ENCODE measurements at regions not wholly inside any gene's neighbourhood (a gene's known extent, or its start where the extent isn't known, plus 50 kb on each side); places are given as distances from the start of the nearest gene placed in this dataset.

DNA sequence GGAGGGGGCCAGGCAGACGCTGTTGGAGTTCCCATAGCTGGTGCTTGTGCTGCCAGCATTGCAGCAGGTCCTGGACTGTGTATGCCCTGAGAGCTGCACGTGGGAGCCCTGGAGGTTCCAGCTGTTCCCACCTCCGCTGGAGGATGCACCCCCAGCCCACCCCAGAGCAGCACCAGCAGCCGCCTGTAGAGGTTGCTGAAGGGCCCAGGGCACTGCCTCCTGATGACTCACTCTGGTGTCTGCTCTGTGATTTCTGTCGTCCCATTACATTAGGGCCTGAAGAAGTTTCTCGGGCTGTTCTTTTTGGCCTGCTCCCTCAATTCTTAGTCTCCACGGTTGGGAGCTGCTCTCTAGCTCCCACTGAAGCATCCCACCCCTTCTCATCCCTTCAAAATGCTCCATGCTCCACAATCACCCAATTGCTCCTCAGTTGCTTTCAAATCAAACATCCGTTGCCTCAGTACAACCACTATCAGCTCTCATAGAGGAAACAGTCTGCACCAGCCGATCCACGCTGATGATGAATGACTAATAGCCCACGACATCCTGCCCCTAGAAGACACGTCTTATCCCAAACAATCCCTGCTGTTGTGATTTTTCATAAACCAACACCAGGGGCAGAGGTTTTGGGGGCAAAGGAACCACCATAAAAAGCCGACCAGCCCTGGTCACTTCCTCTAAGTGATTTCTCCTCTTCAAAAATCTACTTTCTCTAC, 65.2 kb upstream of the RNF152 start:
- Mint-ChIP-seq H3K9me3 (ENCODE audit: low read depth) (no peaks in the 10 kb centered on the region), H3K36me3 (no peaks in the 10 kb centered on the region), H3K27me3 (peaks cover 55% of the 10 kb centered on the region), H3K27ac (no peak overlapping the region), H3K4me1 (peaks cover 5% of the 10 kb centered on the region), H3K4me3 (no peak overlapping the region)
- CTCF ChIA-PET, result no interaction called here
- no peak for DNase-seq
- ATAC-seq, result no peak

DNA sequence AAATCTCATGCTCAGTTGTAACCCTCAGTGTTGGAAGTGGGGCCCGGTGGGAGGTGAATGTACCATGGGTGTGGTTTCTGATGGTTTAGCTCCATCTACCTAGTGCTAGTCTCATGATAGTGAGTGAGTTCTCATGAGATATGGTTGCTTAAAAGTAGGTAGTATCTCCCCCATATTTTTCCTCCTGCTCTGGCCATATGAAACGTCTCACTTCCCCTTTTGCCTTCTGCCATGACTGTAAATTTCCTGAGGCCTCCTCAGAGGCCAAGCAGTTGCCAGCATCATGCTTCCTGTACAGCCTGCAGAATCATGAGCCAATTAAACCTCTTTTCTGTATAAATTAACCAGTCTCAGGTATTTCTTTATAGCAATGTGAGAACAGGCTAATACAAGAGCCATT, 62.8 kb upstream of the RNF152 start:
- no peak for DNase-seq
- H3K27me3 Mint-ChIP-seq, result peaks cover 68% of the 10 kb centered on the region
- CTCF ChIA-PET, result no interaction called here
- H3K9me3 Mint-ChIP-seq (ENCODE audit: low read depth), result no peaks in the 10 kb centered on the region
- no peak for ATAC-seq
- no peak overlapping the region for H3K4me3 Mint-ChIP-seq
- H3K4me1 Mint-ChIP-seq, result peaks cover 18% of the 10 kb centered on the region
- H3K36me3 Mint-ChIP-seq, result no peaks in the 10 kb centered on the region
- H3K27ac Mint-ChIP-seq, result no peak overlapping the region

DNA sequence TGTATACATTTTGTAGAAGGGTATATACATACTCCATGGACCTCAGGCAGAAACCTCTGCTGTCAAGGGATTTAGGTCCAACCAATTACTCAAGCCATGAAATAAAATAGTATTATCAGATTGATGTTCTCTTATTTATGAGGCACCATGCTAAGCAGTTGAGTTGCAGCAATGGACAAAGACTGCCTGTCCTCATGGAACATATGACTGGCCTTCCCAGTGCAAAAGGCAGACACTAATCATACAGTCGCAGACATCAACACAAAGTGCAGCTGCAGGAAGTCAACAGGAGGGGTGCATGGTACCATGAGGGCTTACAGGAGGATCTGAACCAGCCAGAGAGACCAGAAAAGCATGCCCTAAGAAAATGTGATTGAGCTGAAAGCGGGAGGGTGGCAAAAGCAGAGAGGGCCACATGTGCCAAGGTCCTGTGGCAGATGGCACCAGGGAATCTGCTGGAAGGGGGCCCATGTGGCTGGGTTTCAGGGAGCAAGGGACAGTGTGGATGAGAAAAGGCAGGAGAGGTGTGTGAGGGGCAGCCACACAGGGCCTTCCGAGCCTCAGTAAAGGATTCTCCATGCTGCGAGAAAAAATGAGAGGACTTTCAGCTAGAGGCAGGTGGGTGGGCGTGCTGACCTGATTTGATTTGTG, 61.4 kb upstream of the RNF152 start:
- H3K9me3 Mint-ChIP-seq (ENCODE audit: low read depth), result no peaks in the 10 kb centered on the region
- ATAC-seq (no peak), DNase-seq (no peak)
- peaks cover 75% of the 10 kb centered on the region for H3K27me3 Mint-ChIP-seq
- no peak overlapping the region for H3K27ac Mint-ChIP-seq
- CTCF ChIA-PET, result no interaction called here
- peaks cover 18% of the 10 kb centered on the region for H3K4me1 Mint-ChIP-seq
- H3K36me3 Mint-ChIP-seq, result no peaks in the 10 kb centered on the region
- H3K4me3 Mint-ChIP-seq, result no peak overlapping the region

DNA sequence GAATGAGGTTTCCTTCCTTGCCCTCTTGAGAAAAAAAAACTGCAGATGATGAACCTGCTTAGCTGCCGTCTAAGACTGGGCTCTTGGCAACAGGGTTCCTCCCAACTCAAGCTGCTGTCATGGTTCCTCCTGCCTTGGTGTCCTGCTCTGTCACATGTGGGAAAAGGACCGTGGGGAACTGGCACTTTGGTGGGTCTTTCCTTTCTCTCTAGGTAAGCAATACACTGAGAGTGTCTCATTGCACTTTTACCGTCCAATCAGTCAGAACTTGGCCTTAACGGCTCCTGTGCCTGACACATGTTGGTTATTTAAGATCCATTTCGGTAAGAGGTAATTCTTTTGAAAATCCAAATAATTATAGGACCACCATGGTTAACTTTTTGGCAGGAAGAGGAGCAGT, 60.8 kb upstream of the RNF152 start:
- H3K9me3 Mint-ChIP-seq (ENCODE audit: low read depth), result no peaks in the 10 kb centered on the region
- H3K4me3 Mint-ChIP-seq, result no peak overlapping the region
- no peak for ATAC-seq

DNA sequence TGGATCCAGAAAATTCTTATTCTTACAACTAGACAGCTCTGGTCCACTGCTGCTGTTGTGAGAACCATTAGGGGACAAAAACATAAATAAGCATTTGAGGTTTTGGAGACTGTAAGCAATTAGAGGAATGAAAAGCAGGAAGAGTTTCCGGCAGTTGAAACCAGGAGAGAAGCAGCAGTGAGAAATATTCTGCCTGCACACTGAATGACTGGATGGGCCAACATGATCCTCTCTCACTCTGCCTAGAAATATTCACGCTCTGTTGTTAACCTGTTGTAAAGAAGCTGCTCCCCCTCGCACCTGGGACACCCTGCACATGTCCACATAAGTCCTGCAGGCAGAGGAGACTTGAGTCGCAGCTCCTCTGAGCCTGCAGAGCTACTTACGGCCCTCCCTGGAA, 60.4 kb upstream of the RNF152 start:
- H3K27me3 Mint-ChIP-seq, result peaks cover 75% of the 10 kb centered on the region
- no peak overlapping the region for H3K27ac Mint-ChIP-seq

More for the DNA sequence above, 60.8 kb upstream of the RNF152 start:
- Mint-ChIP-seq H3K27me3 (peaks cover 77% of the 10 kb centered on the region), H3K27ac (no peak overlapping the region), H3K4me1 (peaks cover 18% of the 10 kb centered on the region), H3K36me3 (no peaks in the 10 kb centered on the region)
- CTCF ChIA-PET, result no interaction called here
- DNase-seq, result no peak

DNA sequence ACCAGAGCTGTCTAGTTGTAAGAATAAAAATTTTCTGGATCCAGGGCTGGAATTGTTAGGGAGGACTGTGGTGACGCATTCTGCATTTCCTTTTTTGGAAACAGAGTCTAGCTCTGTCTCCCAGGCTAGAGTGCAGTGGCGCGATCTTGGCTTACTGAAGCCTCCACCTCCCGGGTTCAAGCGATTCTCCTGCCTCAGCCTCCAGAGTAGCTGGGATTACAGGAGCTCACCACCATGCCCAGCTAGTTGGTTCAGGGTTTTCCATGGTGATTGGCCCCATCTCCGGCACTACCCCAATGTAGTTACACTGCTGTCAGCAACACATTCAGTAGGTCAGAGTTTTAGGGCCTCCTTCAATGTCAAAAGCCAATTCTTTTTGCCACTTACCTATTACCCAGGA, 58.6 kb upstream of the RNF152 start:
- peaks cover 86% of the 10 kb centered on the region for H3K27me3 Mint-ChIP-seq
- H3K4me1 Mint-ChIP-seq, result peaks cover 16% of the 10 kb centered on the region
- H3K27ac Mint-ChIP-seq, result no peak overlapping the region
- no peak for DNase-seq
- no peak overlapping the region for H3K4me3 Mint-ChIP-seq
- no peak for ATAC-seq
- CTCF ChIA-PET, result no interaction called here
- no peaks in the 10 kb centered on the region for H3K9me3 Mint-ChIP-seq (ENCODE audit: low read depth)
- no peaks in the 10 kb centered on the region for H3K36me3 Mint-ChIP-seq

More for the DNA sequence above, 60.4 kb upstream of the RNF152 start:
- H3K36me3 Mint-ChIP-seq, result no peaks in the 10 kb centered on the region
- CTCF ChIA-PET, result no interaction called here
- no peaks in the 10 kb centered on the region for H3K9me3 Mint-ChIP-seq (ENCODE audit: low read depth)
- H3K4me3 Mint-ChIP-seq, result no peak overlapping the region
- DNase-seq (no peak), ATAC-seq (no peak)
- H3K4me1 Mint-ChIP-seq, result peaks cover 18% of the 10 kb centered on the region

DNA sequence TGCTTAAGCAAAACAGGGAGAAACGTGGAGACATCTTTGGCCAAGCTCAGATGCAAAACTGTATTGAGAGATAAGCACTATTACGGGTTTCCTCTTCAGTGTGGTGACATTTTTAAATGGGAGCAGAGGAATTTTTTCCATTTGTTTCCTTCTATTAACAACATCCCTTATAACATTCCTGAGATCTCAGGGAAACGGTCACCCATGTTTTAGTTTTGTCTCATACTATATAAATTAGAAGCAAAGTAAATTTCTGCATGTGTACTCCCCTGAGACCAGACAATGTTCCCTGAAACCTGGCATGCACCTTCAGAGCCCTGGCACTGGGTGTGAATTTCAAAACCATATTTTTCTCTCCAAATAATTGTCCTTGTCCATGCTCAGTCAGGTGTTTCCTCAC, 57.6 kb upstream of the RNF152 start:
- no peaks in the 10 kb centered on the region for H3K36me3 Mint-ChIP-seq
- ATAC-seq (no peak), DNase-seq (no peak)
- H3K4me3 Mint-ChIP-seq, result no peak overlapping the region
- no peaks in the 10 kb centered on the region for H3K9me3 Mint-ChIP-seq (ENCODE audit: low read depth)
- peaks cover 78% of the 10 kb centered on the region for H3K27me3 Mint-ChIP-seq
- peaks cover 16% of the 10 kb centered on the region for H3K4me1 Mint-ChIP-seq
- no peak overlapping the region for H3K27ac Mint-ChIP-seq
- CTCF ChIA-PET, result no interaction called here

DNA sequence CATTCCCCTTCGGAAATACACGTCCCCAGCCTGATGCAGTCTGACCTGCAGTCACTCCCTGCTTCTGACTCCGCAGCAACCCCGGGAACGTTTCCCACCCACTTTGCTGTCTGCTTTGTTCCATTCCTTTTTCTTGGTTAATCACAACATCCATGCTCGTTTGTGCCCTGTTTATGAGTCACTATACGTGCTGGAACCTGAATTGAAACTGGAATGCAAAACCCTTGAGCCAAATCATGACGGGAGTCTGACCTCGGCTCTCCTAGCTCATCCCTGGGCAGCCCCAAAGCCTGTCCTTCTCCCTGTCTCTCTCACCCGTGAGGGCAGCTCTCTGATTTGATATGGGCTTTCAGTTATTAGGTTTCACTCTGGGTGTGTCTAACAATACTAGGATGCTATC, 57.1 kb upstream of the RNF152 start:
- DNase-seq (no peak), ATAC-seq (no peak)
- Mint-ChIP-seq H3K36me3 (no peaks in the 10 kb centered on the region), H3K4me3 (no peak overlapping the region), H3K9me3 (ENCODE audit: low read depth) (no peaks in the 10 kb centered on the region), H3K27ac (no peak overlapping the region), H3K4me1 (peaks cover 16% of the 10 kb centered on the region), H3K27me3 (peaks cover 77% of the 10 kb centered on the region)
- CTCF ChIA-PET, result no interaction called here

DNA sequence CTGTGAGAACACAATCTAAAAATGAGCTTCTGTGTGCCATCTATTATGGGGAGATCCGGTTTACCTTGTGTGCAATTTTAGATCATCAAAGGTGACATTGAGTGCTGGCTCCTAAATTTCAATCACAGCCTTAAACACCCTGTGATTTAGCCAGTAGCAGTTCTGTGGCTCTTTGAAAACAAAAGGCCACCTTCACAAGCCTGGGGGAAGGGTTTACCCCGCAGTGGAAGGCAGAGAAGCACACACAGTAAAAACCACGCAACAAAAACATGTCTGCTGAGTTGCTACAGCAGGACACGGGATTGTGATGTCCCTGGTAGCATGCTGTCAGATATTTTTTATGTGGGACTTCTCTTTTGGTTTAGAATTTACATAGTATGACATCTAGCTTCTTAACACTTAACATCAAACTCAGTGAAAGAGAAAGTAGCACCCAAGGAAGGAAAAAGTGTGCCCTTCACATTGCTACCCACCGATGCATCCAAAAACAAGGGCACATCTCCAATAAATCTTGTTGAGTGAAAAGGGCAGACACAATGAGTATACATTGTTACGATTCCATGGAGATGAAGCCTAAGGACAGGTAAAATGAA, 56.1 kb upstream of the RNF152 start:
- ATAC-seq (no peak), DNase-seq (no peak)
- Mint-ChIP-seq H3K27me3 (peaks cover 79% of the 10 kb centered on the region), H3K9me3 (ENCODE audit: low read depth) (no peaks in the 10 kb centered on the region), H3K4me1 (peaks cover 16% of the 10 kb centered on the region), H3K4me3 (no peak overlapping the region), H3K27ac (no peak overlapping the region), H3K36me3 (no peaks in the 10 kb centered on the region)
- CTCF ChIA-PET, result no interaction called here

DNA sequence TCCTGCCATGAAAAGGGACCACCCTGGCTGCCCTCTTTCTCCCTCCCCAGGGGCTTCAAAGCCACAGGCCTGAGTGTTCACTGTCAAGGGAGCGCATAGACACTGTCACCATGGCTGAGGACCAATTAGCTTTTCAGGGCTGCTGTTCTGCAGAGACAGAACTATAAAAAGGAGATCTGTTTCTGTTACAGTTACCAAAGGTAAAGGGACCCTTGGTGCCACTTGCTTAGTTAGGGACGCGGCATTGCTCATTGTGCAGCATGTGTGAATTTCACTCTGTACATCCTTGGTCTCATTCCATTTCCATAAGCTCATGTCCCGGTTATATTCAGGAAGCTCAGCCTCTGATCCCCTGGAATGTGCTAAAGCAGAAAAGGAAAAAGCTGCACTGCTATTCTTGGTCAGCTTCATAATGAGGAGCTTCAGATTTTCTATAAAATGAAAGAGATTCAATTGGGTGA, 55.5 kb upstream of the RNF152 start:
- Mint-ChIP-seq H3K27me3 (peaks cover 74% of the 10 kb centered on the region), H3K4me1 (peaks cover 15% of the 10 kb centered on the region), H3K27ac (no peak overlapping the region), H3K9me3 (ENCODE audit: low read depth) (no peaks in the 10 kb centered on the region), H3K4me3 (no peak overlapping the region), H3K36me3 (no peaks in the 10 kb centered on the region)
- no peak for DNase-seq
- CTCF ChIA-PET, result no interaction called here
- no peak for ATAC-seq

DNA sequence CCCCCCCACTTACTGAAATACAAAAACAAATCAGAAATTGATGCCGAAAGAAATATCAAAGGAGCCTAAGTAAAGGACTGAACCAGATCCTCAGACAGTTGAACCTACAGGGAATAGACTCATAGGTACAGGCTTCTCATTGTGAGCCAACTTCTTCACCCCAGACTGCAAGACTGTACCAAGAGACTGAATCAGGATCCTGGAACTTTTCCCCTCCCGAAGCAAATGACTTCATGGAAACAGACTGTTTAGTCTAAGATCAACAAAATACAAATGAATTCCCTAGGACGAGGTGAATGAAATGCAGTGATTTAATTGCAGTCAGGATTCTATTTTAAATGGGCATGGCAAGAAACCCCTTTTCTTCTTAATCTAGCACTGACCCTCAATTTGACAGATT, 53.6 kb upstream of the RNF152 start:
- no peak for ATAC-seq
- Mint-ChIP-seq H3K27ac (no peak overlapping the region), H3K9me3 (ENCODE audit: low read depth) (peaks cover 3% of the 10 kb centered on the region), H3K36me3 (peaks cover 2% of the 10 kb centered on the region), H3K27me3 (peaks cover 59% of the 10 kb centered on the region), H3K4me3 (no peak overlapping the region), H3K4me1 (peaks cover 10% of the 10 kb centered on the region)
- CTCF ChIA-PET, result no interaction called here
- DNase-seq, result no peak

DNA sequence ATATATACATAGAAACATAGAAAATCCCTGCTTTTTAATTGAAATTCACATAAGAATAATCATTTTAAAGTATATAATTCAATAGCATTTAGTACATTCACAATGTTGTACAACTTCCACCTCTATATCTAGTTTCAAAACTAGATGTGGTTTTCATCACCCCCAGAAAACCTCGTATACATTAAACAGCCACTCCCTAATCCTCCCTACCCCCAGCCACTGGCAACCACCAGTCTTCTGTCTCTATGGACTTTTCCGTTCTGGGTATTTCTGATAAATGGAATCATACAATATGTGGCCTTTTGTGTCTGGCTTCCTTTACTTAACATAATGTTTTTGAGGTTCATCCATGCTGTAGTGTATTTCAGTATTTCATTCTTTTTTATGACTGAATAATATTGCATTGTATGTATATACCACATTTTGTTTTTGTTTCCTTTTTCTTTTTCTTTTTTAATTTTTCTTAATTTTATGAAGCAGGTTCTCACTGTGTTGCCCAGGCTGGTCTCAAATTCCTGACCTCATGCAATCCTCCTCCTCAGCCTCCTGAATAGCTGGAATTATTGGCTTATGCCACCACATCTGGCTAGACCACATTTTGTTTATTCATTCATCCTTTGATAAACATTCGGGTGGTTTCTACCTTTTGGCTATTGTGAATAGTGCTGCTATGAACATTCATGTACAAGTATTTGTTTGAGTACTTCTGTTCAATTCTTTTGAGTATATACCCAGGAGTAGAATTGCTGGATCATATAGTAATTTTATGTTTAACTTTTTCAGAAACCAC, 50.6 kb upstream of the RNF152 start:
- no peak for DNase-seq
- Mint-ChIP-seq H3K9me3 (ENCODE audit: low read depth) (peaks cover 6% of the 10 kb centered on the region), H3K27ac (no peak overlapping the region), H3K27me3 (peaks cover 42% of the 10 kb centered on the region), H3K4me1 (peaks cover 11% of the 10 kb centered on the region), H3K4me3 (no peak overlapping the region), H3K36me3 (peaks cover 3% of the 10 kb centered on the region)
- no peak for ATAC-seq
- CTCF ChIA-PET, result no interaction called here
